Mesothelial cell of epicardium (in vitro differentiated cells): ENCODE measurements at regions not wholly inside any gene's neighbourhood (a gene's known extent, or its start where the extent isn't known, plus 50 kb on each side); places are given as distances from the start of the nearest gene placed in this dataset.
"Not testable (repeated sequence)": the region's sequence is repeated elsewhere in the genome, so short reads cannot be mapped to it uniquely, and the experiment has no call there.

Source experiments
- DNase-seq, 2 experiments: peaks; one replicate each; pipeline ENCODE4 v3.0.0; 2021; ENCODE audit warnings: low spot score in 2 of 2; ENCODE audit not compliant: unreplicated experiment in 2 of 2
- H3K27ac Mint-ChIP-seq: 2 replicates; pipeline ENCODE4 v1.8.0; 2021; ENCODE audit warnings: mixed read lengths
- H3K27me3 Mint-ChIP-seq: 2 replicates; pipeline ENCODE4 v1.8.0; 2021; ENCODE audit warnings: low read depth, mixed read lengths
- H3K36me3 Mint-ChIP-seq: 2 replicates; pipeline ENCODE4 v1.8.0; 2021; ENCODE audit warnings: mixed read lengths
- H3K4me1 Mint-ChIP-seq: 2 replicates; pipeline ENCODE4 v1.8.0; 2021; ENCODE audit warnings: mixed read lengths
- H3K4me3 Mint-ChIP-seq: 2 replicates; pipeline ENCODE4 v1.8.0; 2021; ENCODE audit warnings: mild to moderate bottlenecking, moderate library complexity, mixed read lengths
- H3K9me3 Mint-ChIP-seq: 2 replicates; pipeline ENCODE4 v1.8.0; 2021; ENCODE audit warnings: mixed read lengths
- CTCF ChIP-seq: fragments of 200-600 bp; sonication (generic); IDR thresholded peaks from one replicate; pipeline ENCODE4 v1.5.0; 2021; ENCODE audit warnings: antibody characterized with exemption; ENCODE audit not compliant: unreplicated experiment

DNA sequence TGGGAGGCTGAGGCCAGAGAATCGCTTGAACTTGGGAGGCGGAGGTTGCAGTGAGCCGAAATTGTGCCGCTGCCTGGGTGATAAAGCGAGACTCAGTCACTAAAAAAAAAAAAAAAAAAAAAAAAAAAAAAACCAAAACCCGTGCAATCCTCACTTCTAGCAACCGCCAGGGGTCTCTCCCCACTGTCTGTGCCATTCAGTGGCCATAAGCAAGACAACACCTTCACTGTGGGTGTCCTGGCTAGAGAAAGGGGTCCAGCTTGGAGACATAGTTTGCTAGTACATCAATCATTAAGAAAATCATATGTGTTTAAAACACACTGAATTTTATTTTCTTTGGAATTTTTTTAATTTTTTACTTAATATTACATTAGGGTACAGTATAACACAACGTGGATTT, 68.2 kb downstream of the RASL11A start:
- Mint-ChIP-seq H3K27me3 (peaks cover 23% of the 10 kb centered on the region), H3K9me3 (no peaks in the 10 kb centered on the region), H3K4me1 (peaks cover 26% of the 10 kb centered on the region), H3K36me3 (no peaks in the 10 kb centered on the region), H3K4me3 (no peak overlapping the region), H3K27ac (no peak overlapping the region)
- DNase-seq = no peak
- TF ChIP-seq CTCF = no peak

GRCh38 chr13:27339299-27339698, 68.7 kb downstream of the RASL11A start:
- H3K27ac Mint-ChIP-seq = no peak overlapping the region
- peaks cover 28% of the 10 kb centered on the region for H3K27me3 Mint-ChIP-seq
- H3K9me3 Mint-ChIP-seq = no peaks in the 10 kb centered on the region
- no peaks in the 10 kb centered on the region for H3K36me3 Mint-ChIP-seq
- DNase-seq = no peak
- no peak overlapping the region for H3K4me3 Mint-ChIP-seq
- TF ChIP-seq CTCF = peak; percentile 46
- peaks cover 26% of the 10 kb centered on the region for H3K4me1 Mint-ChIP-seq

DNA sequence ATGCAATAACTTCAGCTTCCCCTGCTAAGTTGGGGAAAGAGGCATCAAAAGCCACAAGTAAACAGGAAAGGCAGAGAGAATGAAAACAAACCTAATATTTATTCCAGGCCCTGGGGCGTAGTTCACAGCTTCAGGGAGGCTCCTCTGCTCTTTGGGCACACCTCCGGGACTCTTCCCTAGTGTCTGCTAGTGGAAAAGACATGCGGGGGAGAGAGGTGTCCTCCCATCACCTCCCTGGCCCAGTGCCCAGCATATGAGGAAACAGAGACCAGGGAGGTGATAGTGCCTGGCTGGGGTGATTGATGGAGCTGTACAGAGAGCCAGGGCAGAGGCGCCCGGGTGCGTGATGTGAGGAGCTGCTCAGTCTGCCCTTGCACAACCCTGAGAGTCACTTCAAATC, 71.0 kb downstream of the RASL11A start:
- Mint-ChIP-seq H3K9me3 (no peaks in the 10 kb centered on the region), H3K36me3 (no peaks in the 10 kb centered on the region), H3K27me3 (peaks cover 49% of the 10 kb centered on the region), H3K4me3 (no peak overlapping the region), H3K27ac (no peak overlapping the region), H3K4me1 (peaks cover 14% of the 10 kb centered on the region)
- DNase-seq = no peak
- TF ChIP-seq CTCF = no peak

GRCh38 chr13:27347211-27347772, 76.7 kb downstream of the RASL11A start:
- Mint-ChIP-seq H3K27ac (no peak overlapping the region), H3K9me3 (peaks cover 3% of the 10 kb centered on the region), H3K4me3 (no peak overlapping the region), H3K27me3 (peaks cover 61% of the 10 kb centered on the region), H3K4me1 (peaks cover 4% of the 10 kb centered on the region), H3K36me3 (no peaks in the 10 kb centered on the region)
- no peak for TF ChIP-seq CTCF
- DNase-seq = no peak

- no peak for DNase-seq
- peaks cover 51% of the 10 kb centered on the region for H3K27me3 Mint-ChIP-seq
- H3K4me1 Mint-ChIP-seq = peaks cover 4% of the 10 kb centered on the region
- no peaks in the 10 kb centered on the region for H3K36me3 Mint-ChIP-seq
- H3K27ac Mint-ChIP-seq = no peak overlapping the region
- no peak for TF ChIP-seq CTCF
- H3K4me3 Mint-ChIP-seq = no peak overlapping the region
- peaks cover 3% of the 10 kb centered on the region for H3K9me3 Mint-ChIP-seq
Observed at GRCh38 chr13:27348461-27348860, 76.0 kb upstream of the GTF3A start.

DNA sequence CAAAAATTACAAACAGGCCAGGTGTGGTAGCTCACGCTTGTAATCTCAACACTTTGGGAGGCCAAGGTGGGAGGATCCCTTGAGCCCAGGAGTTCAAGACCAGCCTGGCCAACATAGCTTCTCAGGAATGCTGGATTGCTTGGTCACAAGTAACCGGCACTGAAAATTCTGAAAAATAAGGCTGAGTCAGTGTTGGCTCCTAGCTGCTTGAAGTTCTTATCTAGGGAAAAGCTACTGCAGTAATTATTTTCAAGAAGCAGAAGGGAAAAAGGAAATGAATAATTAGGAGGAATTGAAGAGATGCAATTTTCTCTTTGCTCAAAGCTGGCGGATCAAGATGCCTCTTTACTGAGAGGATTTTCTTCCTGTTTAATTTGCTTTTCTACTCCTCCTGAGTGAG, 75.0 kb upstream of the GTF3A start:
- Mint-ChIP-seq H3K36me3 (no peaks in the 10 kb centered on the region), H3K4me3 (no peak overlapping the region), H3K27me3 (peaks cover 41% of the 10 kb centered on the region), H3K4me1 (peaks cover 4% of the 10 kb centered on the region), H3K9me3 (peaks cover 3% of the 10 kb centered on the region), H3K27ac (no peak overlapping the region)
- no peak for DNase-seq
- no peak for TF ChIP-seq CTCF

DNA sequence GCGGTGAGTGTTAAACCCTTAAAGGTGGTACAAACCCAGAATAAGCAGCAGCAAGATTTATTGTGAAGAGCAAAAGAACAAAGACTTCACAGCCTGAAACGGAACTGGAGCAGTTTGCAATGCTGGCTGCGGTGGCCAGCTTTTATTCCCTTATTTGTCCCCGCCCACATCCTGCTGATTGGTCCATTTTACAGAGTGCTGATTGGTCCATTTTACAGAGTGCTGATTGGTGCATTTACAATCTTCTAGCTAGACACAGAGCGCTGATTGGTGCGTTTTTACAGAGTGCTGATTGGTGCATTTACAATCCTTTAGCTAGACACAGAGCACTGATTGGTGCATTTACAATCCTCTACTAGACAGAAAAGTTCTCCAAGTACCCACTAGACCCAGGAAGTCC, 73.6 kb upstream of the GTF3A start:
- peaks cover 28% of the 10 kb centered on the region for H3K27me3 Mint-ChIP-seq
- H3K27ac Mint-ChIP-seq, H3K9me3 Mint-ChIP-seq, H3K36me3 Mint-ChIP-seq, DNase-seq, H3K4me1 Mint-ChIP-seq, H3K4me3 Mint-ChIP-seq: not testable (repeated sequence)
